SU-DHL-6 (cell line): ENCODE measurements at regions not wholly inside any gene's neighbourhood (a gene's known extent, or its start where the extent isn't known, plus 50 kb on each side); places are given as distances from the start of the nearest gene placed in this dataset.

Source experiments
- H2AFZ ChIP-seq: fragments of 200-600 bp; sonication (generic); 2 replicates; pipeline ENCODE4 v1.6.1; 2014; ENCODE audit warnings: low read depth, mild to moderate bottlenecking, moderate library complexity, mixed read lengths, antibody characterized with exemption, low read length; ENCODE audit not compliant: severe bottlenecking
- H3F3A ChIP-seq: fragments of 200-600 bp; shearing (Covaris generic); 2 replicates; pipeline ENCODE4 v1.6.0; 2016; ENCODE audit warnings: antibody characterized with exemption, mild to moderate bottlenecking; ENCODE audit not compliant: insufficient read depth
- H3K27ac ChIP-seq: fragments of 200-600 bp; sonication (generic); 2 replicates; pipeline ENCODE4 v1.5.1; 2016; ENCODE audit warnings: low read depth, mild to moderate bottlenecking, low read length, moderate library complexity, mixed read lengths
- H3K27me3 ChIP-seq: fragments of 200-600 bp; sonication (generic), shearing (Covaris generic); 2 replicates; pipeline ENCODE4 v1.6.0; 2014; ENCODE audit warnings: mild to moderate bottlenecking, low read length
- H3K36me3 ChIP-seq: fragments of 200-600 bp; sonication (generic); 2 replicates; pipeline ENCODE4 v1.6.1; 2014; ENCODE audit warnings: mild to moderate bottlenecking, low read length, mixed read lengths
- H3K4me2 ChIP-seq: fragments of 300-600, 200-600 bp; shearing (Covaris generic), sonication (generic); 2 replicates; pipeline ENCODE4 v1.6.0; 2014; ENCODE audit warnings: low read length, low read depth, mild to moderate bottlenecking; ENCODE audit not compliant: poor library complexity, severe bottlenecking
- H3K4me3 ChIP-seq: fragments of 200-600 bp; sonication (generic); 2 replicates; pipeline ENCODE4 v1.5.1; 2014; ENCODE audit warnings: antibody characterized with exemption, low read length, mild to moderate bottlenecking, mixed read lengths; ENCODE audit not compliant: insufficient read depth, poor library complexity, severe bottlenecking
- H3K79me2 ChIP-seq: fragments of 200-600 bp; sonication (generic); 2 replicates; pipeline ENCODE4 v1.6.1; 2014; ENCODE audit warnings: mild to moderate bottlenecking, low read length, moderate library complexity; ENCODE audit not compliant: insufficient read depth
- H3K9ac ChIP-seq: fragments of 200-600 bp; sonication (generic); 2 replicates; pipeline ENCODE4 v1.7.0; 2014; ENCODE audit warnings: mild to moderate bottlenecking, low read length
- H3K9me2 ChIP-seq: fragments of 200-600 bp; sonication (generic); replicated peaks from 2 replicates; pipeline ENCODE4 v1.6.1; 2014; ENCODE audit warnings: low read length; ENCODE audit not compliant: insufficient read depth
- H3K9me3 ChIP-seq: fragments of 200-600 bp; sonication (generic); 2 replicates; pipeline ENCODE4 v1.6.1; 2014; ENCODE audit warnings: low read length, mixed read lengths; ENCODE audit not compliant: insufficient read depth
- H4K20me1 ChIP-seq: fragments of 200-600 bp; sonication (generic); 2 replicates; pipeline ENCODE4 v1.6.1; 2014; ENCODE audit warnings: low read depth, mild to moderate bottlenecking, antibody characterized with exemption, low read length, moderate library complexity, mixed read lengths
- EZH2phosphoT487 ChIP-seq: fragments of 200-600 bp; sonication (generic), shearing (Covaris generic); conservative IDR thresholded peaks from 2 replicates; pipeline ENCODE4 v1.6.1; 2018; ENCODE audit warnings: mild to moderate bottlenecking, antibody characterized with exemption, low read length, moderate library complexity, mixed read lengths
- TF ChIP-seq, protein P1 (sequence below): fragments of 200-600 bp; sonication (generic); IDR thresholded peaks from one replicate; pipeline ENCODE4 v1.5.1; 2017; ENCODE audit warnings: antibody characterized with exemption, mild to moderate bottlenecking, low read length, moderate library complexity; ENCODE audit not compliant: insufficient read depth, poor library complexity, severe bottlenecking

DNA sequence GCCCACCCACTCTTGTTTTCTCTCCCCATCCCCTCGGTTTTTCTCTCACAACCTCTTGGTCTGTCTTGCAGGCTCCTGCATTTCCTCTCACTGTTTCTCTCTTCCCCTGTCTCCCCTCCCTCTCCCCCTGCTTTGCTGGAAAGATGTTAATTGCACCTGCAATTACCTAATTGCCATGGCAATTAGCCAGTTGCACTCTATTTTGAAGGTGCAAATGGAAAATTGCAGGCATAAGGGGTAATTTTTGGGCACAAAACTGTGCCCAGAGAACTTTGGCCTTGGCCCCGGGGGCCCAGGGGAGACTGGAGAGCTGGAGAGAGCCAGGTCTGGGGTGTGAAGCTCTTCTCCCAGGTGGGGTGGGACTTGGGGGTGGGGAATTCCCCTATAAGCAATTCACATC, 164.5 kb upstream of the TLE3 start:
- Histone ChIP-seq H3K9me2 (no peaks in the 10 kb centered on the region), H3K27me3 (no peaks in the 10 kb centered on the region), H4K20me1 (no peaks in the 10 kb centered on the region), H3K9ac (peak overlapping the region; percentile 29), H3K9me3 (no peaks in the 10 kb centered on the region), H3K79me2 (no peaks in the 10 kb centered on the region), H3F3A (peaks cover 33% of the 10 kb centered on the region), H3K4me2 (peak overlapping the region; percentile 49), H2AFZ (peak overlapping the region; percentile 49), H3K27ac (peak overlapping the region; percentile 68), H3K36me3 (no peaks in the 10 kb centered on the region), H3K4me3 (no peak overlapping the region)
- TF ChIP-seq EZH2phosphoT487: no peak
- TF ChIP-seq, protein P1, sequence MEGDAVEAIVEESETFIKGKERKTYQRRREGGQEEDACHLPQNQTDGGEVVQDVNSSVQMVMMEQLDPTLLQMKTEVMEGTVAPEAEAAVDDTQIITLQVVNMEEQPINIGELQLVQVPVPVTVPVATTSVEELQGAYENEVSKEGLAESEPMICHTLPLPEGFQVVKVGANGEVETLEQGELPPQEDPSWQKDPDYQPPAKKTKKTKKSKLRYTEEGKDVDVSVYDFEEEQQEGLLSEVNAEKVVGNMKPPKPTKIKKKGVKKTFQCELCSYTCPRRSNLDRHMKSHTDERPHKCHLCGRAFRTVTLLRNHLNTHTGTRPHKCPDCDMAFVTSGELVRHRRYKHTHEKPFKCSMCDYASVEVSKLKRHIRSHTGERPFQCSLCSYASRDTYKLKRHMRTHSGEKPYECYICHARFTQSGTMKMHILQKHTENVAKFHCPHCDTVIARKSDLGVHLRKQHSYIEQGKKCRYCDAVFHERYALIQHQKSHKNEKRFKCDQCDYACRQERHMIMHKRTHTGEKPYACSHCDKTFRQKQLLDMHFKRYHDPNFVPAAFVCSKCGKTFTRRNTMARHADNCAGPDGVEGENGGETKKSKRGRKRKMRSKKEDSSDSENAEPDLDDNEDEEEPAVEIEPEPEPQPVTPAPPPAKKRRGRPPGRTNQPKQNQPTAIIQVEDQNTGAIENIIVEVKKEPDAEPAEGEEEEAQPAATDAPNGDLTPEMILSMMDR: no peak

DNA sequence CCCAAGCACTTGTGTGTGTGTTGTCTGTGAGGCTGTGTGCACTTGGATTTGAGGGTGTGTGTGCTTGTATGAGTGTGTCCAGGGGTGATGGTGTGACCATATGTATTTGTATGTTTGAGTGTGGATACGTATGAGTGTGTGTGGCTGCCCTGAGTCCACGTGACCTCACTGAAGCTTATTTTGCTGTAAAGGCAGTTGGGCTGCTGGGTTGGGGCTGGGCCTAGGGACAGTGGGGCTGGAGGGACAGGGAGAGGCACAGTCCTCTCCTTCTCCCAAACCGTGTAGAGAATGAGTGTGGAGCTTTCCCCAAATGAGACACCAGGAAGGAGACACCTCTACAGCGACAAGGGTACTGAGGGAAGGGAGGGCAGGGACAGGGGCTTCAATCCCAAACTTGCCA, 163.4 kb upstream of the TLE3 start:
- Histone ChIP-seq H3K27ac (0 out of 2 replicates have a peak overlapping the region, but pooled peaks have one; percentile 80), H3K4me3 (no peak overlapping the region), H3F3A (peaks cover 42% of the 10 kb centered on the region), H3K36me3 (no peaks in the 10 kb centered on the region), H4K20me1 (no peaks in the 10 kb centered on the region), H3K27me3 (no peaks in the 10 kb centered on the region), H3K4me2 (no peak overlapping the region), H3K9me2 (no peaks in the 10 kb centered on the region), H2AFZ (no peak overlapping the region), H3K9me3 (no peaks in the 10 kb centered on the region), H3K9ac (no peak overlapping the region), H3K79me2 (no peaks in the 10 kb centered on the region)
- TF ChIP-seq, protein P1: no peak
- no peak for TF ChIP-seq EZH2phosphoT487

DNA sequence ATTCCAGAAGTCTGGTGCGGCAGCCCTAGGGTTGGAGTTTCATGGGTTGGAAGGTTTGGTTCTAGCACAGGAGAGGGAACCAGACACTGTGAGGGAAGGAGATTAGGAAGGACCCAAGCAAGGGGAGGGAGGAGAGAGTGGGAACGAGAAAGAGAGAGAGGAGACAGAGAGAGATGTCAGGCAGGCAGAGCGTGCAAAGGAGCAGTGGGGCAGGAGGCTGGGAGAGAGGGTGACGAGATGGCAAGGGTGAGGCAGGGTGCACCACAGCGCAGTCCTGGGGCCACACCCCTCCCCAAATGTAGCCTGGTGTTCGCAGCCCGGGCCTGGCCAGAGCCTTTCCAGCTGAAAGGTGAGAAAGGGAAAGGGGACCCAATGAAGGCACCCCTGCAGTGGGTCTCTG, 162.9 kb upstream of the TLE3 start:
- Histone ChIP-seq H3K4me3 (no peak overlapping the region), H3F3A (peaks cover 42% of the 10 kb centered on the region), H2AFZ (no peak overlapping the region), H3K9ac (no peak overlapping the region), H3K79me2 (no peaks in the 10 kb centered on the region), H4K20me1 (no peaks in the 10 kb centered on the region), H3K9me2 (no peaks in the 10 kb centered on the region), H3K4me2 (no peak overlapping the region), H3K36me3 (no peaks in the 10 kb centered on the region), H3K9me3 (no peaks in the 10 kb centered on the region), H3K27ac (peak overlapping the region; percentile 80), H3K27me3 (no peaks in the 10 kb centered on the region)
- TF ChIP-seq, protein P1: no peak
- no peak for TF ChIP-seq EZH2phosphoT487
